HEK293 (cell line): ENCODE measurements at regions not wholly inside any gene's neighbourhood (a gene's known extent, or its start where the extent isn't known, plus 50 kb on each side); places are given as distances from the start of the nearest gene placed in this dataset.

Source experiments
- CTCF ChIA-PET: fragments of 350-600 bp; formaldehyde crosslinking; extraction: SDS; loops from one replicate; lab custom pipeline; 2021; ENCODE audit warnings: antibody characterized with exemption; lab: Yijun Ruan, JAX
- POLR2A ChIA-PET: fragments of 300-600 bp; formaldehyde crosslinking; extraction: SDS; loops from one replicate; lab custom pipeline; 2020; ENCODE audit warnings: antibody characterized with exemption, inconsistent platforms; lab: Yijun Ruan, JAX
- H3K27ac ChIP-seq: fragments of 200-500 bp; sonication (Bioruptor generic); 2 replicates; pipeline ENCODE4 v1.5.1; 2014; ENCODE audit warnings: low read depth, low read length, control low read depth, inconsistent platforms; ENCODE audit errors: extremely low read depth
- H3K36me3 ChIP-seq, 2 experiments: fragments of 200-500 bp in 1 of 2; sonication (Bioruptor generic) in 1 of 2; 1 replicate in 1 of 2; 2 replicates in 1 of 2; pipeline ENCODE4 v1.5.1; 2014 to 2017; ENCODE audit warnings: inconsistent platforms in 2 of 2, low read length in 2 of 2; ENCODE audit not compliant: control insufficient read depth in 2 of 2, insufficient read depth in 1 of 2
- H3K4me1 ChIP-seq: fragments of 200-500 bp; sonication (Bioruptor generic); 2 replicates; pipeline ENCODE4 v1.5.1; 2014; ENCODE audit warnings: mild to moderate bottlenecking, low read length, inconsistent platforms; ENCODE audit not compliant: control insufficient read depth, insufficient read depth
- H3K4me3 ChIP-seq: 2 replicates; pipeline ENCODE4 v1.5.1; 2011; ENCODE audit warnings: low read depth, mild to moderate bottlenecking, control low read depth, low read length, moderate library complexity
- H3K9me3 ChIP-seq: fragments of 200-500 bp; sonication (Bioruptor generic); 2 replicates; pipeline ENCODE4 v1.5.1; 2014; ENCODE audit warnings: low read depth, low read length, inconsistent platforms; ENCODE audit not compliant: control insufficient read depth, insufficient read depth
- AEBP2 ChIP-seq: fragments of 450-650 bp; formaldehyde crosslinking; IDR thresholded peaks from 2 replicates; pipeline ENCODE4 v1.5.1; 2016; ENCODE audit warnings: missing biosample characterization, missing genetic modification characterization, borderline replicate concordance
- BCL11A ChIP-seq: fragments of 450-650 bp; formaldehyde crosslinking; IDR thresholded peaks from 2 replicates; pipeline ENCODE4 v1.5.1; 2016; ENCODE audit warnings: low read depth, missing biosample characterization, missing genetic modification characterization
- GLIS1 ChIP-seq: fragments of 450-650 bp; formaldehyde crosslinking; IDR thresholded peaks from 2 replicates; pipeline ENCODE4 v1.5.1; 2016; ENCODE audit warnings: missing biosample characterization, missing genetic modification characterization
- MYNN ChIP-seq: fragments of 450-650 bp; formaldehyde crosslinking; IDR thresholded peaks from 2 replicates; pipeline ENCODE4 v1.5.1; 2016; ENCODE audit warnings: missing biosample characterization, missing genetic modification characterization, borderline replicate concordance
- OVOL3 ChIP-seq: fragments of 450-650 bp; formaldehyde crosslinking; IDR thresholded peaks from 2 replicates; pipeline ENCODE4 v1.5.1; 2016; ENCODE audit warnings: missing biosample characterization, missing genetic modification characterization
- REST ChIP-seq: fragments of 450-650 bp; formaldehyde crosslinking; IDR thresholded peaks from 2 replicates; pipeline ENCODE4 v1.5.1; 2016; ENCODE audit warnings: missing biosample characterization, missing genetic modification characterization
- YY2 ChIP-seq: fragments of 450-650 bp; formaldehyde crosslinking; IDR thresholded peaks from 2 replicates; pipeline ENCODE4 v1.5.1; 2016; ENCODE audit warnings: missing biosample characterization, missing genetic modification characterization
- ZNF121 ChIP-seq: fragments of 450-650 bp; formaldehyde crosslinking; IDR thresholded peaks from 2 replicates; pipeline ENCODE4 v1.5.1; 2016; ENCODE audit warnings: missing biosample characterization, missing genetic modification characterization
- ZNF132 ChIP-seq: fragments of 450-650 bp; formaldehyde crosslinking; IDR thresholded peaks from 2 replicates; pipeline ENCODE4 v1.5.1; 2017; ENCODE audit warnings: missing biosample characterization, missing genetic modification characterization, borderline replicate concordance
- ZNF146 ChIP-seq: fragments of 450-650 bp; formaldehyde crosslinking; IDR thresholded peaks from 2 replicates; pipeline ENCODE4 v1.5.1; 2016; ENCODE audit warnings: missing biosample characterization, missing genetic modification characterization
- ZNF394 ChIP-seq: fragments of 450-650 bp; formaldehyde crosslinking; IDR thresholded peaks from 2 replicates; pipeline ENCODE4 v1.5.1; 2016; ENCODE audit warnings: missing biosample characterization, missing genetic modification characterization, mild to moderate bottlenecking, moderate library complexity, borderline replicate concordance
- ZNF664 ChIP-seq: fragments of 450-650 bp; formaldehyde crosslinking; IDR thresholded peaks from 2 replicates; pipeline ENCODE4 v1.5.1; 2016; ENCODE audit warnings: missing biosample characterization, missing genetic modification characterization

GRCh38 chr4:26226629-26227376, 94.0 kb upstream of the RBPJ start:
- TF ChIP-seq AEBP2 = no peak
- no peak for TF ChIP-seq REST
- TF ChIP-seq ZNF394 (tag by site-specific recombination) = no peak
- POLR2A ChIA-PET = no interaction called here

GRCh38 chr4:26227601-26228229, 93.1 kb upstream of the RBPJ start:
- Histone ChIP-seq H3K4me1 (no peaks in the 10 kb centered on the region), H3K27ac (no peak overlapping the region), H3K36me3 (no peaks in the 10 kb centered on the region), H3K4me3 (no peak overlapping the region), H3K9me3 (no peaks in the 10 kb centered on the region)
- ChIA-PET CTCF (no interaction called here), POLR2A (no interaction called here)
- TF ChIP-seq BCL11A (tag by site-specific recombination) (no peak), YY2 (no peak), MYNN (tag by site-specific recombination) (no peak), ZNF132 (tag by site-specific recombination) (no peak), OVOL3 (tag by site-specific recombination) (no peak)

More at GRCh38 chr4:26226629-26227376, 94.0 kb upstream of the RBPJ start:
- Histone ChIP-seq H3K4me1 (no peaks in the 10 kb centered on the region), H3K4me3 (no peak overlapping the region), H3K9me3 (no peaks in the 10 kb centered on the region), H3K27ac (no peak overlapping the region), H3K36me3 (no peaks in the 10 kb centered on the region)
- CTCF ChIA-PET = no interaction called here

GRCh38 chr4:26228883-26229282, 91.9 kb upstream of the RBPJ start:
- H3K36me3 ChIP-seq = no peaks in the 10 kb centered on the region
- no peaks in the 10 kb centered on the region for H3K9me3 ChIP-seq
- ChIA-PET POLR2A (no interaction called here), CTCF (no interaction called here)
- H3K4me1 ChIP-seq = no peaks in the 10 kb centered on the region
- no peak overlapping the region for H3K27ac ChIP-seq
- H3K4me3 ChIP-seq = no peak overlapping the region
- TF ChIP-seq GLIS1 = no peak

DNA sequence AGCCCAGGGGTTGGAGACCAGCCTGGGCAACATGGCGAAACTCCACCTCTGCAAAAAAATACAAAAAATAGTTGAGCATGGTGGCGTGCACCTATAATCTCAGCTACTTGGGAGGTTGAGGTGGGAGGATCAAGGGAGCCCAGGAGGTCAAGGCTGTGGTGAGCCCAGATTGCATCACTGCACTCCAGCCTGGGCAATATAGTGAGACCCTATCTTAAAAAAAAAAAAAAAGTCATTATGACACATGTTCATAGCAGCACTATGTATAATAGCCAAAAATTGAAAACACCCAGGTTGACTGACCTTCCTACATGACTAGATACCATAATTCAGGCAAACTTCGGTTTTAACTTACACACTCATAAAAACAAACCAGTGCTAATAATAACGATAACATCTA, 90.8 kb upstream of the RBPJ start:
- ChIA-PET POLR2A (no interaction called here), CTCF (no interaction called here)
- TF ChIP-seq ZNF664 (tag by site-specific recombination) (0 out of 2 replicates have a peak, but pooled peaks have one; percentile 8), ZNF121 (tag by site-specific recombination) (peak; percentile 82; the same call in 1 of the 2 replicates), ZNF146 (tag by site-specific recombination) (no peak)
- Histone ChIP-seq H3K27ac (no peak overlapping the region), H3K9me3 (no peaks in the 10 kb centered on the region), H3K36me3 (no peaks in the 10 kb centered on the region), H3K4me1 (no peaks in the 10 kb centered on the region), H3K4me3 (no peak overlapping the region)
